Small intestine (tissue), 7 donors: ENCODE measurements at regions not wholly inside any gene's neighbourhood (a gene's known extent, or its start where the extent isn't known, plus 50 kb on each side); places are given as distances from the start of the nearest gene placed in this dataset.

Source experiments
- DNase-seq, 2 donors: peaks; one replicate each; pipeline versions ENCODE4 v3.0.0 to v3.0.0-alpha.2; 2013
- FAIRE-seq: peaks from 2 replicates; lab custom pipeline; 2012; peaks lifted over from hg19 to GRCh38; lab: Jason Lieb, UNC
- H3K27ac ChIP-seq, 3 donors: one replicate each; pipeline ENCODE4 v1.5.1; 2013; ENCODE audit warnings: low read length in 2 of 3, mild to moderate bottlenecking in 2 of 3, control low read depth in 1 of 3, inconsistent platforms in 1 of 3, low read depth in 1 of 3, moderate library complexity in 1 of 3
- H3K27me3 ChIP-seq, 3 donors: one replicate each; pipeline ENCODE4 v1.6.1; 2013; ENCODE audit warnings: low read length in 3 of 3, inconsistent platforms in 1 of 3; ENCODE audit not compliant: control insufficient read depth in 3 of 3, insufficient read depth in 3 of 3
- H3K36me3 ChIP-seq, 3 donors: one replicate each; pipeline ENCODE4 v1.6.1; 2013; ENCODE audit warnings: low read length in 3 of 3, inconsistent platforms in 1 of 3, low read depth in 1 of 3, mild to moderate bottlenecking in 1 of 3, moderate library complexity in 1 of 3; ENCODE audit not compliant: control insufficient read depth in 3 of 3, insufficient read depth in 2 of 3
- H3K4me1 ChIP-seq, 3 donors: one replicate each; pipeline ENCODE4 v1.6.1; 2013; ENCODE audit warnings: low read length in 2 of 3, inconsistent platforms in 1 of 3, low read depth in 1 of 3, mild to moderate bottlenecking in 1 of 3, moderate library complexity in 1 of 3; ENCODE audit not compliant: control insufficient read depth in 3 of 3, insufficient read depth in 2 of 3
- H3K4me3 ChIP-seq, 3 donors: one replicate each; pipeline ENCODE4 v1.5.1; 2013; ENCODE audit warnings: low read length in 3 of 3, control low read depth in 1 of 3, inconsistent platforms in 1 of 3, low read depth in 1 of 3, mild to moderate bottlenecking in 1 of 3, moderate library complexity in 1 of 3
- H3K9me3 ChIP-seq, 2 donors: one replicate each; pipeline ENCODE4 v1.6.1; 2013; ENCODE audit warnings: low read depth in 1 of 2, low read length in 1 of 2; ENCODE audit not compliant: control insufficient read depth in 2 of 2, insufficient read depth in 1 of 2
- WGBS, 3 donors: extraction: QIAGEN DNeasy Blood & Tissue Kit; methylation state at CpG; one replicate each; pipeline ENCODE4 v1.1.7; 2013; 5-methylcytosine and 5-hydroxymethylcytosine counted together
- donor health status: healthy with polysubstance abuse.
- donor health status: control.
- donor health status: control.
- donor health status: Bipolar disorder and iron deficiency.
- donor health status: healthy.

- no peaks in the 10 kb centered on the region for H3K4me1 ChIP-seq
- no peak overlapping the region for H3K4me3 ChIP-seq
- H3K9me3 ChIP-seq: no peaks in the 10 kb centered on the region
- peak; percentile 87 for FAIRE-seq
- H3K27ac ChIP-seq: peak overlapping the region in 1 of 3 donors; percentile 51
- no peaks in the 10 kb centered on the region for H3K27me3 ChIP-seq
- no peaks in the 10 kb centered on the region for H3K36me3 ChIP-seq
- peak; percentile 53 to 81 for DNase-seq
Observed at GRCh38 chr12:85559536-85559935, 276.7 kb downstream of the RASSF9 start.

GRCh38 chr12:85562765-85563164, 273.4 kb downstream of the RASSF9 start:
- 81 to 91% (median 87%) methylated on average over 2 of the region's 2 CpGs for WGBS, 3 donors
- H3K27ac ChIP-seq: no peak overlapping the region
- no peaks in the 10 kb centered on the region for H3K27me3 ChIP-seq
- DNase-seq (no peak), FAIRE-seq (no peak)
- H3K4me1 ChIP-seq: no peaks in the 10 kb centered on the region
- no peaks in the 10 kb centered on the region for H3K36me3 ChIP-seq
- no peak overlapping the region for H3K4me3 ChIP-seq
- H3K9me3 ChIP-seq: no peaks in the 10 kb centered on the region

GRCh38 chr12:85564786-85565185, 271.4 kb downstream of the RASSF9 start:
- H3K4me3 ChIP-seq: no peak overlapping the region
- WGBS, 3 donors: 67 to 97% (median 91%) methylated on average over 4 of the region's 4 CpGs
- H3K4me1 ChIP-seq: no peaks in the 10 kb centered on the region
- H3K27me3 ChIP-seq: no peaks in the 10 kb centered on the region
- DNase-seq (no peak), FAIRE-seq (no peak)
- H3K36me3 ChIP-seq: no peaks in the 10 kb centered on the region
- no peaks in the 10 kb centered on the region for H3K9me3 ChIP-seq
- H3K27ac ChIP-seq: no peak overlapping the region

GRCh38 chr12:85568395-85569103, 267.7 kb downstream of the RASSF9 start:
- no peaks in the 10 kb centered on the region for H3K36me3 ChIP-seq
- H3K4me3 ChIP-seq: no peak overlapping the region
- no peaks in the 10 kb centered on the region for H3K4me1 ChIP-seq
- WGBS, 3 donors: 22 to 64% (median 40%) methylated on average over 6 of the region's 6 CpGs
- no peaks in the 10 kb centered on the region for H3K27me3 ChIP-seq
- DNase-seq: peak; percentile 39 to 51
- no peak for FAIRE-seq
- no peak overlapping the region for H3K27ac ChIP-seq
- H3K9me3 ChIP-seq: no peaks in the 10 kb centered on the region

- WGBS, 3 donors: 86 to 89% (median 89%) methylated on average over 3 of the region's 3 CpGs
- Histone ChIP-seq H3K4me3 (no peak overlapping the region), H3K27me3 (no peaks in the 10 kb centered on the region), H3K27ac (no peak overlapping the region), H3K9me3 (no peaks in the 10 kb centered on the region), H3K36me3 (no peaks in the 10 kb centered on the region), H3K4me1 (peaks cover 0 to 4% (median 0%) of the 10 kb centered on the region in 3 donors)
- DNase-seq: no peak
- FAIRE-seq: no peak
Observed at GRCh38 chr12:85569261-85569660, 266.9 kb downstream of the RASSF9 start.

- peaks cover 0 to 9% (median 0%) of the 10 kb centered on the region in 3 donors for H3K4me1 ChIP-seq
- DNase-seq (no peak), FAIRE-seq (peak; percentile 59)
- no peaks in the 10 kb centered on the region for H3K9me3 ChIP-seq
- H3K4me3 ChIP-seq: no peak overlapping the region
- H3K27me3 ChIP-seq: no peaks in the 10 kb centered on the region
- H3K27ac ChIP-seq: no peak overlapping the region
- WGBS, 3 donors: 74 to 92% (median 88%) methylated on average over 1 of the region's 1 CpG
- H3K36me3 ChIP-seq: no peaks in the 10 kb centered on the region
Observed at GRCh38 chr12:85572956-85573355, 263.3 kb downstream of the RASSF9 start.

- H3K27me3 ChIP-seq: no peaks in the 10 kb centered on the region
- no peak overlapping the region for H3K27ac ChIP-seq
- peaks cover 0 to 9% (median 0%) of the 10 kb centered on the region in 3 donors for H3K4me1 ChIP-seq
- no peaks in the 10 kb centered on the region for H3K36me3 ChIP-seq
- no peak overlapping the region for H3K4me3 ChIP-seq
- DNase-seq (no peak), FAIRE-seq (no peak)
- 54 to 61% (median 59%) methylated on average over 3 of the region's 3 CpGs for WGBS, 3 donors
- H3K9me3 ChIP-seq: no peaks in the 10 kb centered on the region
Observed at GRCh38 chr12:85573635-85574214, 262.5 kb downstream of the RASSF9 start.

- Histone ChIP-seq H3K27me3 (no peaks in the 10 kb centered on the region), H3K36me3 (no peaks in the 10 kb centered on the region), H3K4me1 (peaks cover 0 to 9% (median 0%) of the 10 kb centered on the region in 3 donors), H3K9me3 (no peaks in the 10 kb centered on the region), H3K27ac (no peak overlapping the region), H3K4me3 (no peak overlapping the region)
- FAIRE-seq (no peak), DNase-seq (peak; percentile 12 to 38)
- 28 to 65% (median 54%) methylated on average over 3 of the region's 3 CpGs for WGBS, 3 donors
Observed at GRCh38 chr12:85574291-85574690, 261.9 kb downstream of the RASSF9 start.
